Ectodermal cell (in vitro differentiated cells): ENCODE measurements at regions not wholly inside any gene's neighbourhood (a gene's known extent, or its start where the extent isn't known, plus 50 kb on each side); places are given as distances from the start of the nearest gene placed in this dataset.

Source experiments
- H3K27ac ChIP-seq: 2 replicates; pipeline ENCODE4 v1.7.0; 2013; ENCODE audit warnings: mild to moderate bottlenecking, low read depth, low read length; ENCODE audit not compliant: insufficient read depth, poor library complexity, severe bottlenecking
- H3K27me3 ChIP-seq: 2 replicates; pipeline ENCODE4 v1.7.0; 2013; ENCODE audit warnings: mild to moderate bottlenecking, low read length; ENCODE audit not compliant: insufficient read depth, control insufficient read depth, poor library complexity, severe bottlenecking
- H3K36me3 ChIP-seq: one replicate; pipeline ENCODE4 v1.7.0; 2013; ENCODE audit warnings: low read length; ENCODE audit not compliant: control insufficient read depth, insufficient read depth
- H3K4me1 ChIP-seq: one replicate; pipeline ENCODE4 v1.7.0; 2013; ENCODE audit warnings: low read length; ENCODE audit not compliant: control insufficient read depth, insufficient read depth
- H3K4me3 ChIP-seq: 2 replicates; pipeline ENCODE4 v1.7.0; 2013; ENCODE audit warnings: low read depth, low read length, control low read depth; ENCODE audit not compliant: insufficient read depth
- H3K9me3 ChIP-seq: 2 replicates; pipeline ENCODE4 v1.7.0; 2013; ENCODE audit warnings: mild to moderate bottlenecking, low read length, moderate library complexity; ENCODE audit not compliant: control insufficient read depth
- WGBS, 2 experiments: methylation state at CpG; one replicate each; pipeline ENCODE4 v1.1.7; 2013; ENCODE audit warnings: missing lambda C conversion rate in 2 of 2; 5-methylcytosine and 5-hydroxymethylcytosine counted together

GRCh38 chr1:38135625-38136414, 89.2 kb upstream of the POU3F1 start:
- no peak overlapping the region for H3K27ac ChIP-seq
- H3K4me3 ChIP-seq: no peak overlapping the region
- H3K4me1 ChIP-seq: peaks cover 45% of the 10 kb centered on the region
- no peaks in the 10 kb centered on the region for H3K36me3 ChIP-seq
- WGBS, 2 experiments: 52 to 54% methylated on average over 24 of the region's 24 CpGs
- no peaks in the 10 kb centered on the region for H3K27me3 ChIP-seq
- no peaks in the 10 kb centered on the region for H3K9me3 ChIP-seq

- peaks cover 42% of the 10 kb centered on the region for H3K4me1 ChIP-seq
- WGBS, 2 experiments: 94% methylated on average over 22 of the region's 22 CpGs
- H3K27ac ChIP-seq: no peak overlapping the region
- H3K36me3 ChIP-seq: no peaks in the 10 kb centered on the region
- H3K9me3 ChIP-seq: no peaks in the 10 kb centered on the region
- H3K4me3 ChIP-seq: no peak overlapping the region
- no peaks in the 10 kb centered on the region for H3K27me3 ChIP-seq
Observed at GRCh38 chr1:38134294-38134755, 87.7 kb upstream of the POU3F1 start.

- Histone ChIP-seq H3K4me3 (no peak overlapping the region), H3K27me3 (no peaks in the 10 kb centered on the region)
- WGBS, 2 experiments: 87 to 94% methylated on average over 27 of the region's 27 CpGs
Observed at GRCh38 chr1:38133756-38134155, 87.2 kb upstream of the POU3F1 start.

GRCh38 chr1:38133304-38133703, 86.7 kb upstream of the POU3F1 start:
- Histone ChIP-seq H3K36me3 (no peaks in the 10 kb centered on the region), H3K27me3 (no peaks in the 10 kb centered on the region), H3K27ac (no peak overlapping the region), H3K4me1 (peaks cover 33% of the 10 kb centered on the region), H3K9me3 (no peaks in the 10 kb centered on the region), H3K4me3 (no peak overlapping the region)
- WGBS, 2 experiments: 83% methylated on average over 7 of the region's 7 CpGs

More at GRCh38 chr1:38133756-38134155, 87.2 kb upstream of the POU3F1 start:
- Histone ChIP-seq H3K4me1 (peaks cover 36% of the 10 kb centered on the region), H3K9me3 (no peaks in the 10 kb centered on the region), H3K36me3 (no peaks in the 10 kb centered on the region), H3K27ac (no peak overlapping the region)

- 88 to 93% methylated on average over 6 of the region's 6 CpGs for WGBS, 2 experiments
- H3K27me3 ChIP-seq: no peaks in the 10 kb centered on the region
- peaks cover 33% of the 10 kb centered on the region for H3K4me1 ChIP-seq
- no peak overlapping the region for H3K27ac ChIP-seq
- H3K9me3 ChIP-seq: no peaks in the 10 kb centered on the region
- no peaks in the 10 kb centered on the region for H3K36me3 ChIP-seq
- H3K4me3 ChIP-seq: no peak overlapping the region
Observed at GRCh38 chr1:38132681-38133080, 86.1 kb upstream of the POU3F1 start.

- Histone ChIP-seq H3K27ac (no peak overlapping the region), H3K36me3 (no peaks in the 10 kb centered on the region), H3K9me3 (no peaks in the 10 kb centered on the region), H3K4me3 (no peak overlapping the region), H3K27me3 (no peaks in the 10 kb centered on the region), H3K4me1 (peaks cover 27% of the 10 kb centered on the region)
- WGBS, 2 experiments: 94 to 96% methylated on average over 5 to 6 of the region's 6 CpGs
Observed at GRCh38 chr1:38131024-38131585, 84.5 kb upstream of the POU3F1 start.

GRCh38 chr1:38129971-38130370, 83.4 kb upstream of the POU3F1 start:
- Histone ChIP-seq H3K36me3 (no peaks in the 10 kb centered on the region), H3K27ac (no peak overlapping the region), H3K4me3 (no peak overlapping the region), H3K27me3 (no peaks in the 10 kb centered on the region), H3K9me3 (no peaks in the 10 kb centered on the region), H3K4me1 (peaks cover 19% of the 10 kb centered on the region)
- WGBS, 2 experiments: 85 to 87% methylated on average over 2 of the region's 2 CpGs

GRCh38 chr1:38129473-38129872, 82.9 kb upstream of the POU3F1 start:
- H3K4me1 ChIP-seq: peaks cover 19% of the 10 kb centered on the region
- H3K9me3 ChIP-seq: no peaks in the 10 kb centered on the region
- H3K36me3 ChIP-seq: no peaks in the 10 kb centered on the region
- H3K27ac ChIP-seq: no peak overlapping the region
- H3K4me3 ChIP-seq: no peak overlapping the region
- H3K27me3 ChIP-seq: no peaks in the 10 kb centered on the region
- WGBS, 2 experiments: 72 to 73% methylated on average over 5 of the region's 5 CpGs

GRCh38 chr1:38128926-38129453, 82.4 kb upstream of the POU3F1 start:
- Histone ChIP-seq H3K9me3 (no peaks in the 10 kb centered on the region), H3K4me1 (peaks cover 19% of the 10 kb centered on the region), H3K27ac (no peak overlapping the region), H3K4me3 (no peak overlapping the region), H3K36me3 (no peaks in the 10 kb centered on the region), H3K27me3 (no peaks in the 10 kb centered on the region)
- 73 to 80% methylated on average over 9 of the region's 9 CpGs for WGBS, 2 experiments

- H3K27ac ChIP-seq: no peak overlapping the region
- H3K4me1 ChIP-seq: peaks cover 19% of the 10 kb centered on the region
- H3K27me3 ChIP-seq: no peaks in the 10 kb centered on the region
- WGBS, 2 experiments: 77 to 86% methylated on average over 2 of the region's 2 CpGs
- H3K4me3 ChIP-seq: no peak overlapping the region
- no peaks in the 10 kb centered on the region for H3K9me3 ChIP-seq
- no peaks in the 10 kb centered on the region for H3K36me3 ChIP-seq
Observed at GRCh38 chr1:38128511-38128910, 81.9 kb upstream of the POU3F1 start.
